NCI-H82 treated with DMSO at 0.1 percent for 48 hours (cell line): ENCODE measurements at regions not wholly inside any gene's neighbourhood (a gene's known extent, or its start where the extent isn't known, plus 50 kb on each side); places are given as distances from the start of the nearest gene placed in this dataset.

Source experiments
- DNase-seq: peaks from one replicate; lab custom pipeline; 2025; ENCODE audit not compliant: unreplicated experiment; lab: John Stamatoyannopoulos, UW

- no peak for DNase-seq
Observed at GRCh38 chr9:99282406-99282805, 60.3 kb downstream of the SEC61B start.

- DNase-seq = no peak
Observed at GRCh38 chr9:99285965-99286364, 63.9 kb downstream of the SEC61B start.

- peak; percentile 19 for DNase-seq
Observed at GRCh38 chr9:99286536-99286935, 64.5 kb downstream of the SEC61B start.

GRCh38 chr9:99287641-99288040, 65.6 kb downstream of the SEC61B start:
- DNase-seq = no peak

GRCh38 chr9:99288830-99289229, 66.7 kb downstream of the SEC61B start:
- no peak for DNase-seq

GRCh38 chr9:99294850-99295461, 72.9 kb downstream of the SEC61B start:
- peak; percentile 38 for DNase-seq

- peak; percentile 92 for DNase-seq
Observed at GRCh38 chr9:99296291-99296951, 74.3 kb downstream of the SEC61B start.

- no peak for DNase-seq
Observed at GRCh38 chr9:99298614-99299013, 76.5 kb downstream of the SEC61B start.

GRCh38 chr9:99299211-99300102, 77.4 kb downstream of the SEC61B start:
- DNase-seq = peak; percentile 10

GRCh38 chr9:99300103-99300439, 78.0 kb downstream of the SEC61B start:
- DNase-seq = no peak

GRCh38 chr9:99300603-99301002, 78.5 kb downstream of the SEC61B start:
- no peak for DNase-seq

GRCh38 chr9:99303177-99303576, 81.1 kb downstream of the SEC61B start:
- no peak for DNase-seq

GRCh38 chr9:99305124-99305523, 83.0 kb downstream of the SEC61B start:
- no peak for DNase-seq

- DNase-seq = no peak
Observed at GRCh38 chr9:99305820-99306811, 84.0 kb downstream of the SEC61B start.

- DNase-seq = no peak
Observed at GRCh38 chr9:99307851-99308250, 85.8 kb downstream of the SEC61B start.

- DNase-seq = no peak
Observed at GRCh38 chr9:99309141-99309939, 87.3 kb downstream of the SEC61B start.

GRCh38 chr9:99312736-99313135, 90.7 kb downstream of the SEC61B start:
- DNase-seq = no peak

GRCh38 chr9:99319048-99319447, 97.0 kb downstream of the SEC61B start:
- DNase-seq = no peak

- DNase-seq = no peak
Observed at GRCh38 chr9:99322299-99322698, 100.2 kb downstream of the SEC61B start.
